HT-29 (cell line): ENCODE measurements at regions not wholly inside any gene's neighbourhood (a gene's known extent, or its start where the extent isn't known, plus 50 kb on each side); places are given as distances from the start of the nearest gene placed in this dataset. TPM values are rescaled to one million over a fixed set of nuclear protein-coding genes. Genes with fewer than 3 reads are reported as not detected.

Experiments
- DNase-seq: peaks from one replicate; pipeline ENCODE4 v3.0.0-alpha.2; 2015; ENCODE audit warnings: low spot score
- small RNA-seq: library from RNA; depleted of rRNA; stranded (forward); fragments of <200 nt; gene quantifications from one replicate; pipeline ENCODE3, GENCODE V24; 2014

DNA sequence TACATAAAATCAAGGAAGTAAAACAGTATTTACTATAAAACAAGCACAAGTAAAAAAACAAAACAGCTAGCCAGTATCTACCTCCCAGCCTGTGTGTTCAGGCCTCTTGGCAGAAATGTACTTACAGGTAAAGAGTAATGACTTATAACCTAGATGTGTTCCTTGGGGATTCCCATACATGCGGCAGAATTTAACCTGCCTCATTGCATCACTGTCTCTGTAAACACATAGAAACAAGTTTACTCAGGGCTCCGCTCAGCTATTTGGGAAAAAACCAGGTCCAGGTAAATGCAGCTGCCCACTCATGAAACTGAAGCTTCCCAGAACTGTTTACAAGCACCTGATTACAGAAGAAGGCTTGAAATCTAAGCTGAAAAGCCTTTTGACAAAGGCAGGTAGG is 50.7 kb upstream of the SERP2 start:
- DNase-seq = peak; percentile 67

DNA sequence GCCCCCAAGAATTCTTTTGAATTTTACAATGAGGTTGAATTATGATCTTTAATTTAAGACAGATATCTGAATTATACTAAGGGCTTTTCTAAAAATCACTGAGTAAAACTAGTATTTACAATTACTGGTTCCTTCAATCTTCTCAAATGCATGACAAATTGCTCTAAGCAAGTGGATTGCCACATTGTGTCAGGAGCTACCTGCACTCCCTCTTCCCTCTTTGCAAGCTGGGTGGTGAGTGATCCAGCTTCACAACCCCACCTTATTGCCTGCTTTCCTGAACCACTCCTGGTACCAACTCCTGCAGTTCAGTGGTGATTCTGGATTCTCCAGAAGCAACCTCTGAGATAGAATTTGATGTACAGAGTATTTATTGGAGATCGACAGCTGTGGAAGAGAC is 49.9 kb upstream of the SERP2 start:
- DNase-seq = no peak

Small RNA genes lying in the stretch of these regions (small RNA-seq; reads per million reads assigned to genes)
- gene MIR8079 = not detected
